Stimulated activated CD4-positive, alpha-beta T cell treated with anti-CD3 and anti-CD28 coated beads, Interleukin-2, amount 100 ng/mL, for 48 hours (primary cell): ENCODE measurements at regions not wholly inside any gene's neighbourhood (a gene's known extent, or its start where the extent isn't known, plus 50 kb on each side); places are given as distances from the start of the nearest gene placed in this dataset.
"Not testable (repeated sequence)": the region's sequence is repeated elsewhere in the genome, so short reads cannot be mapped to it uniquely, and the experiment has no call there.

ENCODE experiments used
- DNase-seq, 2 donors: peaks; one replicate each; pipeline ENCODE4 v3.0.0-alpha.2; 2020

- no peak for DNase-seq
Measured at GRCh38 chr3:177401375-177401774, 204.1 kb upstream of the TBL1XR1 start.

- no peak for DNase-seq
Measured at GRCh38 chr3:177402533-177402932, 205.3 kb upstream of the TBL1XR1 start.

GRCh38 chr3:177405191-177405672 is 207.9 kb upstream of the TBL1XR1 start:
- no peak for DNase-seq

GRCh38 chr3:177410730-177411129 is 213.4 kb upstream of the TBL1XR1 start:
- no peak for DNase-seq

GRCh38 chr3:177411201-177411600 is 213.9 kb upstream of the TBL1XR1 start:
- DNase-seq = no peak

GRCh38 chr3:177412677-177413170 is 215.4 kb upstream of the TBL1XR1 start:
- not testable (repeated sequence) for DNase-seq

- DNase-seq = no peak
Measured at GRCh38 chr3:177414093-177414492, 216.8 kb upstream of the TBL1XR1 start.

GRCh38 chr3:177418787-177419186 is 221.5 kb upstream of the TBL1XR1 start:
- DNase-seq = no peak

- DNase-seq = peak in 1 of 2 donors; percentile 9
Measured at GRCh38 chr3:177419904-177420601, 222.8 kb upstream of the TBL1XR1 start.

GRCh38 chr3:177420651-177421480 is 223.6 kb upstream of the TBL1XR1 start:
- no peak for DNase-seq

GRCh38 chr3:177421481-177421785 is 224.2 kb upstream of the TBL1XR1 start:
- no peak for DNase-seq

GRCh38 chr3:177424521-177424920 is 227.2 kb upstream of the TBL1XR1 start:
- no peak for DNase-seq

GRCh38 chr3:177425042-177425441 is 227.8 kb upstream of the TBL1XR1 start:
- DNase-seq = no peak

GRCh38 chr3:177426106-177426877 is 229.0 kb upstream of the TBL1XR1 start:
- no peak for DNase-seq

- DNase-seq = peak; percentile 36 to 44
Measured at GRCh38 chr3:177426878-177427495, 229.7 kb upstream of the TBL1XR1 start.

GRCh38 chr3:177427540-177427939 is 230.3 kb upstream of the TBL1XR1 start:
- no peak for DNase-seq

- no peak for DNase-seq
Measured at GRCh38 chr3:177429079-177429478, 231.8 kb upstream of the TBL1XR1 start.

GRCh38 chr3:177429771-177430170 is 232.5 kb upstream of the TBL1XR1 start:
- no peak for DNase-seq

GRCh38 chr3:177430653-177431052 is 233.4 kb upstream of the TBL1XR1 start:
- DNase-seq = no peak

GRCh38 chr3:177431525-177432176 is 234.4 kb upstream of the TBL1XR1 start:
- DNase-seq = no peak

- DNase-seq = no peak
Measured at GRCh38 chr3:177435301-177435700, 238.0 kb upstream of the TBL1XR1 start.
